Trophoblast cell (in vitro differentiated cells and primary cell): ENCODE measurements at regions not wholly inside any gene's neighbourhood (a gene's known extent, or its start where the extent isn't known, plus 50 kb on each side); places are given as distances from the start of the nearest gene placed in this dataset.

Experiments
- DNase-seq, 2 donors: peaks; one replicate each; pipeline ENCODE4 v3.0.0-alpha.2; 2016
- H2AFZ ChIP-seq: 2 replicates; pipeline ENCODE4 v1.6.1; 2013; ENCODE audit warnings: low read length, moderate library complexity, mild to moderate bottlenecking; ENCODE audit not compliant: insufficient read depth, poor library complexity
- H2AK5ac ChIP-seq: 2 replicates; pipeline ENCODE4 v1.6.1; 2013; ENCODE audit warnings: mild to moderate bottlenecking, low read length
- H2BK120ac ChIP-seq: 2 replicates; pipeline ENCODE4 v1.6.1; 2013; ENCODE audit warnings: low read length, mild to moderate bottlenecking, moderate library complexity; ENCODE audit not compliant: insufficient read depth, poor library complexity
- H2BK12ac ChIP-seq: 2 replicates; pipeline ENCODE4 v1.6.1; 2013; ENCODE audit warnings: mild to moderate bottlenecking, low read length, moderate library complexity
- H2BK5ac ChIP-seq: 2 replicates; pipeline ENCODE4 v1.6.1; 2013; ENCODE audit warnings: low read length, low read depth, moderate library complexity, mild to moderate bottlenecking; ENCODE audit not compliant: poor library complexity
- H3K14ac ChIP-seq: 2 replicates; pipeline ENCODE4 v1.6.1; 2013; ENCODE audit warnings: mild to moderate bottlenecking, low read length
- H3K18ac ChIP-seq: 2 replicates; pipeline ENCODE4 v1.6.1; 2013; ENCODE audit warnings: mild to moderate bottlenecking, low read length
- H3K23ac ChIP-seq: 2 replicates; pipeline ENCODE4 v1.6.1; 2013; ENCODE audit warnings: low read length
- H3K27ac ChIP-seq: 2 replicates; pipeline ENCODE4 v1.5.1; 2013; ENCODE audit warnings: low read depth, mild to moderate bottlenecking, inconsistent platforms, low read length, moderate library complexity
- H3K27me3 ChIP-seq: 2 replicates; pipeline ENCODE4 v1.6.1; 2013; ENCODE audit warnings: inconsistent platforms, mild to moderate bottlenecking, low read length, moderate library complexity; ENCODE audit not compliant: insufficient read depth
- H3K36me3 ChIP-seq, 2 experiments: 1 replicate in 1 of 2; 2 replicates in 1 of 2; pipeline ENCODE4 v1.6.1; 2013; ENCODE audit warnings: low read length in 2 of 2, mild to moderate bottlenecking in 2 of 2, moderate library complexity in 1 of 2; ENCODE audit not compliant: insufficient read depth in 2 of 2, control insufficient read depth in 1 of 2
- H3K4ac ChIP-seq: 2 replicates; pipeline ENCODE4 v1.6.1; 2013; ENCODE audit warnings: low read depth, mild to moderate bottlenecking, low read length, moderate library complexity
- H3K4me1 ChIP-seq, 2 experiments: 1 replicate in 1 of 2; 2 replicates in 1 of 2; pipeline ENCODE4 v1.6.1; 2013; ENCODE audit warnings: low read length in 2 of 2, mild to moderate bottlenecking in 2 of 2, moderate library complexity in 1 of 2; ENCODE audit not compliant: insufficient read depth in 2 of 2, control insufficient read depth in 1 of 2
- H3K4me2 ChIP-seq: 2 replicates; pipeline ENCODE4 v1.6.1; 2013; ENCODE audit warnings: inconsistent platforms, mild to moderate bottlenecking, low read length, moderate library complexity
- H3K4me3 ChIP-seq: 2 replicates; pipeline ENCODE4 v1.5.1; 2013; ENCODE audit warnings: mild to moderate bottlenecking, low read depth, low read length, inconsistent platforms
- H3K79me1 ChIP-seq: one replicate; pipeline ENCODE4 v1.6.1; 2013; ENCODE audit warnings: low read length
- H3K79me2 ChIP-seq: 2 replicates; pipeline ENCODE4 v1.6.1; 2013; ENCODE audit warnings: low read length, mild to moderate bottlenecking; ENCODE audit not compliant: control insufficient read depth, insufficient read depth, poor library complexity
- H3K9ac ChIP-seq: 2 replicates; pipeline ENCODE4 v1.6.1; 2013; ENCODE audit warnings: mild to moderate bottlenecking, low read length
- H3K9me3 ChIP-seq: 2 replicates; pipeline ENCODE4 v1.6.1; 2013; ENCODE audit warnings: low read depth, mild to moderate bottlenecking, control low read depth, inconsistent platforms, low read length; ENCODE audit not compliant: insufficient read depth
- H4K12ac ChIP-seq: 2 replicates; pipeline ENCODE4 v1.6.1; 2013; ENCODE audit warnings: low read depth, mild to moderate bottlenecking, low read length, moderate library complexity
- H4K8ac ChIP-seq: 2 replicates; pipeline ENCODE4 v1.6.1; 2013; ENCODE audit warnings: low read depth, mild to moderate bottlenecking, low read length, moderate library complexity
- H4K91ac ChIP-seq: one replicate; pipeline ENCODE4 v1.6.1; 2013; ENCODE audit warnings: low read depth, mild to moderate bottlenecking, low read length, moderate library complexity
- WGBS: extraction: QIAGEN DNeasy Blood & Tissue Kit; methylation state at CpG from one replicate; pipeline ENCODE4 v1.1.7; 2013; ENCODE audit warnings: missing lambda C conversion rate; ENCODE audit not compliant: insufficient read length, insufficient coverage; ENCODE audit errors: extremely low coverage; 5-methylcytosine and 5-hydroxymethylcytosine counted together

DNA sequence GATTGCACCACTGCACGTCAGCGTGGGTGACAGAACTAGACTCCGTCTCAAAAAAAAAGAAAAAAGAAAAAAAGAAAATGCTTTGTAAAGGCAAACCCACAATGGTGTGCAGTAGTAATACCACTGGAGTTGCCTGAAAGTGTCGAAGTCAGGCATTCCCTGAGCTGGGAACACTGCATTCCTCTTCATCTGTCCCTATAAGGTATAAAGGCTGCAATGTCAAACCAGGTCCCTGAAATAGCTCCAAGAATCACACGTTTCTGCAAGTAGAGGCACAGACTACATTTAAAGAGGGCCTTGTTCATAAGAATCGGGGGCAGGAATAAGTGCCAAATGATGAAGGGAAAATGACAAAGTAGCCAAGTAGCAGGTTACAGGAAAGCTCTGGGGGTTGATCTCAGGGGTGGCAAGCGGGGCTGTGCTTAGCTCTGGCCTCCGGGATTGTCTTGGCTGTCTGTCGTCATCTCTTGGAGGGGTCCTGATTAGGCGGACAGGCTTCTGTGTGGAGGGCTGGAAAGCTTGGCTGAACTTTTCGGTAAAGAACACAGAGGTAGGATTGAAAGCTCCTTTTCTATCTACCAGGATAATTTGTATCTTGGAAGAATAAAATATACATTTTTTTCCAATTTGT lies 109.1 kb downstream of the PFKFB3 start:
- H3K27me3 ChIP-seq: no peaks in the 10 kb centered on the region
- peaks cover 1% of the 10 kb centered on the region for H3K79me1 ChIP-seq
- no peak for DNase-seq
- H2AK5ac ChIP-seq: no peak overlapping the region
- no peak overlapping the region for H3K4me2 ChIP-seq
- H3K27ac ChIP-seq: no peak overlapping the region
- H3K9ac ChIP-seq: no peak overlapping the region
- no peak overlapping the region for H4K12ac ChIP-seq
- H3K14ac ChIP-seq: no peak overlapping the region
- peaks cover 5 to 10% of the 10 kb centered on the region in 2 experiments for H3K4me1 ChIP-seq
- no peak overlapping the region for H3K4ac ChIP-seq
- H3K4me3 ChIP-seq: no peak overlapping the region
- peaks cover 0 to 3% of the 10 kb centered on the region in 2 experiments for H3K36me3 ChIP-seq
- no peak overlapping the region for H2BK120ac ChIP-seq
- H4K91ac ChIP-seq: no peak overlapping the region
- peaks cover 2% of the 10 kb centered on the region for H3K9me3 ChIP-seq
- H2BK12ac ChIP-seq: no peak overlapping the region
- no peak overlapping the region for H2AFZ ChIP-seq
- H3K18ac ChIP-seq: no peak overlapping the region
- no peaks in the 10 kb centered on the region for H3K79me2 ChIP-seq
- no peak overlapping the region for H2BK5ac ChIP-seq
- H3K23ac ChIP-seq: no peak overlapping the region
- WGBS: no CpG with 5 or more reads among the region's 11 CpGs
- no peak overlapping the region for H4K8ac ChIP-seq

DNA sequence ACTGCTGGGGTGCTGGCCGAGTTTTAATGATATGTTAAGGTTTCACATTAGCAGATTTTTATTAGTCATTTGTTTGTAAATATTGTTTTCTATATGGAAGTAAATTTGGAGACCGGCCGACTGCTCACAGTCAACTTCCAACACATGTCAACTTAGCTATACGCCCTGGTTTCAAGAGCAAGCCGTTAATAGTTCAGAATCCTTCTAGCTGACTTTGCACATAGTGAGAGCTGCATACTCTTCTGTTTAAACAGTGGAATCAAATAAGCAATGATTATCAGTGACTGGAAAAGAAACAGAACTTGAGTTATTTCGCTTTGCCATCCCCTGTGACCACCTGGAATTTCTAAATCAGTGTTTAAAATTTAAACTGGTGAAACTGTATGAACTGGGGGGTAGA lies 109.9 kb downstream of the PFKFB3 start:
- H3K79me2 ChIP-seq: no peaks in the 10 kb centered on the region
- H2BK12ac ChIP-seq: no peak overlapping the region
- no peak overlapping the region for H2AFZ ChIP-seq
- H2BK120ac ChIP-seq: no peak overlapping the region
- no peak overlapping the region for H3K4ac ChIP-seq
- H3K27me3 ChIP-seq: no peaks in the 10 kb centered on the region
- no peaks in the 10 kb centered on the region for H3K9me3 ChIP-seq
- H3K36me3 ChIP-seq: no peaks in the 10 kb centered on the region
- peaks cover 5 to 10% of the 10 kb centered on the region in 2 experiments for H3K4me1 ChIP-seq
- no peak for DNase-seq
- H3K23ac ChIP-seq: no peak overlapping the region
- no peak overlapping the region for H2BK5ac ChIP-seq
- no peak overlapping the region for H3K27ac ChIP-seq
- H3K79me1 ChIP-seq: peaks cover 1% of the 10 kb centered on the region
- H3K18ac ChIP-seq: no peak overlapping the region
- no peak overlapping the region for H2AK5ac ChIP-seq
- H4K8ac ChIP-seq: no peak overlapping the region
- no peak overlapping the region for H3K4me3 ChIP-seq
- no peak overlapping the region for H3K4me2 ChIP-seq
- H4K91ac ChIP-seq: no peak overlapping the region
- no CpG with 5 or more reads among the region's 6 CpGs for WGBS
- H3K9ac ChIP-seq: no peak overlapping the region
- no peak overlapping the region for H4K12ac ChIP-seq
- no peak overlapping the region for H3K14ac ChIP-seq

DNA sequence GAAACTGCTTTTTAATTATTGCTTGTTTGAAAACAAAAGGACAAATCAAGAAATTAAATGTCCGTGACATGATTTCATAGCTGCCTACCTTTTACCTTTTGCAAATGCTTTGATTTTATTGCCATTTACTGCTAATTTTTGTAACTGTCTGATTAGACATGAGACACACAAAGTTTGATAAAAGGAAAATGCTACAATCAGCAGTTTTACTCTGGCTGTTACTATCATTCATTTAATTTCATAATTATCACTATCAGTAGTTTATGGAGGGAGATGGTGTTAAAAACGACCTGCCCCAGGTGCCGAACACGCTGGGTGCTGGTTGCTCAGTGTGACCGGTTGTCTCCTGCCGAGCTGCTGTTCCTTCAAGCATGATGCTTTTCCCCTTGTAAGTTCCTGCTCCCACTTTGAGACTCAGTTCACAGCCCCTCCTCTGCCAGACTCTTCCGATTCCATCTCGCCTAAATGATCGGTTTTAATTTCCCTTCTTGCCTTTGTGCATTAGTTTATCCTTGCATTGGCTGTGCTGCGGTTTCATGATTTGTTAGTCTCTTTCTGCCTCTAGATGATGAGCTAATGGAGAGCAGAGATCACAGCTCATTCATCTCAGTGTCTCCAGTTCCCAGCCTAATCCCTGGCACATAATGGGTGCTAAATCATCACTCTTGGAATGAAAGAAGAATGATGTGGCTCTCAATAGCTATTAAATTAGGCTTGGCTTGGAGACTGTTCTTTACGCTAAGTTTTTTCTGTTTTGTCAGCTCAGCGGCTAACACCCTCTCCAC lies 110.6 kb downstream of the PFKFB3 start:
- H3K4ac ChIP-seq: no peak overlapping the region
- no peak overlapping the region for H3K9ac ChIP-seq
- H2BK120ac ChIP-seq: no peak overlapping the region
- H3K9me3 ChIP-seq: no peaks in the 10 kb centered on the region
- WGBS: no CpG with 5 or more reads among the region's 12 CpGs
- no peak overlapping the region for H3K27ac ChIP-seq
- no peaks in the 10 kb centered on the region for H3K36me3 ChIP-seq
- H2AK5ac ChIP-seq: no peak overlapping the region
- no peaks in the 10 kb centered on the region for H3K27me3 ChIP-seq
- H4K8ac ChIP-seq: no peak overlapping the region
- H3K4me1 ChIP-seq: peaks cover 5 to 10% of the 10 kb centered on the region in 2 experiments
- no peak overlapping the region for H3K23ac ChIP-seq
- H3K4me3 ChIP-seq: no peak overlapping the region
- no peak overlapping the region for H2BK5ac ChIP-seq
- H4K12ac ChIP-seq: no peak overlapping the region
- H2AFZ ChIP-seq: no peak overlapping the region
- H3K14ac ChIP-seq: no peak overlapping the region
- H3K18ac ChIP-seq: no peak overlapping the region
- peaks cover 1% of the 10 kb centered on the region for H3K79me1 ChIP-seq
- H3K4me2 ChIP-seq: no peak overlapping the region
- H3K79me2 ChIP-seq: no peaks in the 10 kb centered on the region
- DNase-seq: no peak
- H2BK12ac ChIP-seq: no peak overlapping the region
- H4K91ac ChIP-seq: no peak overlapping the region

DNA sequence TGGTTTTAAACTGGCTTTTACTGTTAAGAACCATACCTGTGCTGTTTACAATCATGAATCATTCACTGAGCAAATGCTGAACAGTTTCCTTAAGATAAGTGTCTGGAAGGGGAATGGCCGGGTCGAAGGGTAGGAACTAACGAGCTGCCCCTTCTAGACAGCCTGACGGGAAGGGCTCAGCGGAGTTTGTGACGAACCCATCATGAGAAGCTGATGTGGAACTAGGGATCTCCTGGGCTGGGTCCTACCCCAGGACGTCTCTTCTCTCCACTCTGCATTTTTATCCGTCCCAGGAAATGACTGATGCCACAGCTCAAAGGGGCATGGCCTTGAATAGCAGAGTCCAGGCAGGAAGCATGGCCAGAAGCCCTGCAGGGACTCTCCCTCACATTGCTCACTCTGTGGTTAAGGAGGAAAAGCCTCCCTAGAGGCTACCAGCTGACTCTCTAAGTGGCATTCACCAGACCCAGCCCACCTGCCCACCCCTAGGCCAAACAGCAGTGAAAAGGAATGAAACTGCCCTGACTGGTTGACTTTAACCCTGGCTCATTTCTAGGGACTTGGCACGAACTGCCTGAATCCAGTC lies 112.0 kb downstream of the PFKFB3 start:
- Histone ChIP-seq H3K14ac (no peak overlapping the region), H3K18ac (no peak overlapping the region), H3K4me2 (no peak overlapping the region), H3K9me3 (no peaks in the 10 kb centered on the region), H2BK12ac (no peak overlapping the region), H3K4ac (no peak overlapping the region), H3K27ac (no peak overlapping the region), H2BK120ac (no peak overlapping the region), H3K23ac (no peak overlapping the region), H2AK5ac (no peak overlapping the region), H3K79me1 (peaks cover 1% of the 10 kb centered on the region), H4K91ac (no peak overlapping the region), H3K9ac (no peak overlapping the region), H3K27me3 (no peaks in the 10 kb centered on the region), H3K79me2 (no peaks in the 10 kb centered on the region), H3K4me1 (peaks cover 5 to 10% of the 10 kb centered on the region in 2 experiments), H3K36me3 (no peaks in the 10 kb centered on the region), H2AFZ (no peak overlapping the region), H2BK5ac (no peak overlapping the region), H3K4me3 (no peak overlapping the region), H4K8ac (no peak overlapping the region), H4K12ac (no peak overlapping the region)
- no CpG with 5 or more reads among the region's 9 CpGs for WGBS
- DNase-seq: no peak
